ENCODE measurements at regions not wholly inside any gene's neighbourhood (a gene's known extent, or its start where the extent isn't known, plus 50 kb on each side); places are given as distances from the start of the nearest gene placed in this dataset.

GRCh38 chr2:155456222-155456621 lies 757.7 kb downstream of the KCNJ3 start:
- no peak for DNase-seq (ENCODE audit: low read depth in 4 of 4, low spot score in 2 of 4)

- DNase-seq (ENCODE audit: low read depth in 4 of 4, low spot score in 2 of 4): no peak
Measured at GRCh38 chr2:155442755-155443372, 744.4 kb downstream of the KCNJ3 start.

- no peak for DNase-seq (ENCODE audit: low read depth in 4 of 4, low spot score in 2 of 4)
Measured at GRCh38 chr2:155442088-155442487, 743.6 kb downstream of the KCNJ3 start.

DNA sequence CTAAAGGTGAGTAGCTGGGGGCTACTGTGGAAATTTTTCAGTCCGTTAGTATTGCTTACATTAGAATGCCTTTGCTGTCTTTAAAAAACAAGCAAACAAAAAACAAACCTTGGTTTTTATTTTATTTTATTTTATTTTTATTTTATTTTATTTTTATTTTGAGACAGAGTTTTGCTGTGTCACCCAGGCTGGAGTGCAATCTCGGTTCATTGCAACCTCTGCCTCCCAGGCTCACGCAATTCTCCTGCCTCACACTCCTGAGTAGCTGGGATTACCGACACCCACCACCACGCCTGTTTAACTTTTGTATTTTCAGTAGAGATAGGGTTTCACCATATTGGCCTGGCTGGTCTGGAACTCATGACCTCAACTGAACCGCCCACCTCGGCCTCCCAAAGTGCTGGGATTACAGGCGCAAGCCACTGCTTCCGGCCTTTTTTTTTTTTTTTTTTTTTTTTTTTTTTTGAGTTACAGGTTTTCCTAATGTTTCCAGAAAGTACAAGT lies 732.6 kb downstream of the KCNJ3 start:
- DNase-seq (ENCODE audit: low read depth in 4 of 4, low spot score in 2 of 4): no peak

GRCh38 chr2:155427470-155427869 lies 729.0 kb downstream of the KCNJ3 start:
- DNase-seq (ENCODE audit: low read depth in 4 of 4, low spot score in 2 of 4): no peak

- no peak for DNase-seq (ENCODE audit: low read depth in 4 of 4, low spot score in 2 of 4)
Measured at GRCh38 chr2:155424518-155424917, 726.0 kb downstream of the KCNJ3 start.

- DNase-seq (ENCODE audit: low read depth in 4 of 4, low spot score in 2 of 4): no peak
Measured at GRCh38 chr2:155418753-155419152, 720.3 kb downstream of the KCNJ3 start.

- no peak for DNase-seq (ENCODE audit: low read depth in 4 of 4, low spot score in 2 of 4)
Measured at GRCh38 chr2:155412598-155412997, 714.1 kb downstream of the KCNJ3 start.

GRCh38 chr2:155404433-155405002 lies 706.0 kb downstream of the KCNJ3 start:
- no peak for DNase-seq (ENCODE audit: low read depth in 4 of 4, low spot score in 2 of 4)

- DNase-seq (ENCODE audit: low read depth in 4 of 4, low spot score in 2 of 4): no peak
Measured at GRCh38 chr2:155393406-155393805, 694.9 kb downstream of the KCNJ3 start.

DNA sequence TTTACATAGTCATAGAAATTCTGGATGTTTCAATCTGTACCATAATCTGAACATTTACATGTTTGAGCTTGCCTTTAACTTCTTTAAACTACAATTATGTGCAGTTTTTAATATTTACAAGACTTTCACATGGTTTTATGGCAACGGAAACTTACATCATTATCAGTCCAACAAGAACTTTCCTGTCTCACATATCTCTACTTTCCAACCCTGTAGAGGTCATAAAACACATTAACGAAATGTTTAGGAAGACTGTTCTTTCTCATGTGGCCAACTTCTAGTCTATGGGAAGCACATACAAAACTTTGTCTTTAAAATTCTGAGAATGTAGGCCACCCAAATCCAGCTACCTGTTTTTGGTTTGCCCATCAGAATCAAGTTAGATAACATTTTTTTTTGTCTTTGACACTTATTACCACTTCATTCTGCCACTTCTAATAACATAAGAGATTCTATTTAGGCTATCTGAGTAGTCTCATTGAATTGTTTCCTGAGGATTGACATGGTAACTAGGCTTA lies 693.2 kb downstream of the KCNJ3 start:
- DNase-seq (ENCODE audit: low read depth in 4 of 4, low spot score in 2 of 4): no peak

GRCh38 chr2:155389224-155389623 lies 690.7 kb downstream of the KCNJ3 start:
- DNase-seq (ENCODE audit: low read depth in 4 of 4, low spot score in 2 of 4): no peak

- no peak for DNase-seq (ENCODE audit: low read depth in 4 of 4, low spot score in 2 of 4)
Measured at GRCh38 chr2:155384555-155385123, 686.1 kb downstream of the KCNJ3 start.

DNA sequence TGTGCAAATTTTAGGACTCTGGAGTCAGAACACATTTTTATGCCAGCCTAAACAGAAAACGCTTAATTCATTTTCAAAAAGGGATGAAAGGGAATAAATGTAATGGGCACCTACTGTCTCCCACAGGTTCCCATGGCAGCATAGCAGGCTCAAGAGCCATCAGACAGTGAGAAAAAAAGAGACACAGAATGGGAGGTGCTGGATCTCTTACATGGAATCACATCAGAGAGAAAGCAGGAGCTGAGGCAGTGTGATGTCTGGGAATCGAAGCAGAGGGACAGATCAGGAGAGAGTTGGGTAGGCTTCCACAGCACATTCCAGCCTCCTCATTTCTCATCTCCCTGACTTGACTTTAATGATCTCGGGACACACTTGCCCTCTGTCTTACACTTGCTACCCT lies 684.3 kb downstream of the KCNJ3 start:
- no peak for DNase-seq (ENCODE audit: low read depth in 4 of 4, low spot score in 2 of 4)

- DNase-seq (ENCODE audit: low read depth in 4 of 4, low spot score in 2 of 4): no peak
Measured at GRCh38 chr2:155381436-155381835, 682.9 kb downstream of the KCNJ3 start.

- DNase-seq (ENCODE audit: low read depth in 4 of 4, low spot score in 2 of 4): no peak
Measured at GRCh38 chr2:155379494-155379893, 681.0 kb downstream of the KCNJ3 start.

DNA sequence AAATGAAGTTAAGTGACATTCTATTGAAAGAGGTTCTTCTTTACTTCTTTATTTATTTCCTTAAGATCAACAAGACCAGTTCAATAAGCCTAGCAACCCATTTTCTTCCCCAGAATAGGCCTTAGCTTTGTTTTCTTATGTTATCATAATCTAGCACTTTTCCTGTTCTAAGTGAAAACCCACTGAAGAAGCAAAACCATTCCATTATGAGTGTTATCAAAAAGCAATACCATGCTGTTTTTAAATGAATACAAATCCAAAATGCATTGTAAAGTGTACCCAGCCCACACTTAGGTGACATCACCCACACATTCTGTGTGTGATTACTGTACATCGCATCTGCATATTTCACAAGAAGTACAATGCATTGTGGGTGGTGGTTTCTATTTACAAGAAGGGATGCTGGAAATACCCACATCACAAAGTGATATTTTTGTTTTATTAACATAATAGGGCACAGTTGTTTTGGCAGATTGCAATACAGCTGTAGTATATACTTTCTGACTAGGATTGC lies 679.5 kb downstream of the KCNJ3 start:
- DNase-seq (ENCODE audit: low read depth in 4 of 4, low spot score in 2 of 4): no peak

- DNase-seq (ENCODE audit: low read depth in 4 of 4, low spot score in 2 of 4): peak in 1 of 4 donors; percentile 7
Measured at GRCh38 chr2:155377266-155377680, 678.8 kb downstream of the KCNJ3 start.

DNA sequence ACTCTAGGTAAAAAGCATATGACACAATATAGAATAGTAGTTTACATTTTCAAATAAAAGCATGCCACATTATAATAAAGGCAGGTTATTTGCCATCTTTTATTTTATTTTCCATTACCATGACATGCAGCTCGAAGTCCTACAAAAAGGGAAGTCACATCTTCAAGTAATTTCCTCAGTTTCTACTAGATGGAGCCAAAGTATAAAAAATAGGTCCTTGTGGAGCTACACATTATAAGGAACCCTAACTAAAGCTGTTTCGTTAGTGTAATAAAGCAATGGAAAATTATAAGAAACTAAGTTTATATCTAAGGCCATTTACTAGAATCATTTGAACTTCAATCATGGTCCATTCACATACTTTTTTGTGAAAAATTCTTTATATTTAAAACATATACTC lies 674.5 kb downstream of the KCNJ3 start:
- DNase-seq (ENCODE audit: low read depth in 4 of 4, low spot score in 2 of 4): peak in 1 of 4 donors; percentile 20

DNA sequence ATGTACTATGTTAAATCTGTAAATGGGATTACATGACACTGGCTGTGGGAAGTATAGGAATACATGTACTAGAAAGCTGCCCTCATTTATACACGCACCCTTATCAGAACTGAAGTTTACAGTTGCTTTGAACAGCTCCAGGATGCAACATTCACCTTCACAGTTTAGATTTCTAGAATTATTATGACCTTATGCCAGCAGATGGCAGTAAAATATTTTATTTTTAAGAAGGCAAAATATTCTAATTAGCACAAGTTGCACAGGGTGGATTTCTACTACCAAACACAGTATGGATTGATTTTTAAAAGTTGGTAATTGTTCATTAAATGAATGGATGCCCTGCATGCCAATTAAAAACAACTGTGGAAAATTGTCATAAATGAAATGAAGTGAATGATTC lies 670.4 kb downstream of the KCNJ3 start:
- no peak for DNase-seq (ENCODE audit: low read depth in 4 of 4, low spot score in 2 of 4)

DNA sequence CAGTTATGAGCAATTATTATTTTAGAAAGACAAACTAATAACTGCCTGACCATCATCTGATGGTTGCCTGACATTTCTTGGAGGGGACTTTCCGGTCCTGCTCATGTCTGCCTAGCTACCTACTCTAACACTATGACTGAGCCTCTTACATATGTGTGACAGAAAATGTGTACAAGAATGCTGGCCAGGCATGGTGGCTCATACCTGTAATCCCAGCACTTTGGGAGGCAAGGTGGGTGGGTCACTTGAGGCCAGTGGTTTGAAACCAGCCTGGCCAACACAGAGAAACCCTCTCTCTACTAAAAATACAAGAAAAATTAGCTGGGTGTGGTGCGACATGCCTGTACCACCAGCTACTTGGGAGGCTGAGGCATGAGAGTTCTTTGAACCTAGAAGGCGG lies 666.3 kb downstream of the KCNJ3 start:
- no peak for DNase-seq (ENCODE audit: low read depth in 4 of 4, low spot score in 2 of 4)
